SK-N-SH (cell line): ENCODE measurements at regions not wholly inside any gene's neighbourhood (a gene's known extent, or its start where the extent isn't known, plus 50 kb on each side); places are given as distances from the start of the nearest gene placed in this dataset.

Source experiments
- CTCF ChIA-PET: fragments of 300-600, 350-600 bp; formaldehyde crosslinking; extraction: SDS; loops from one replicate; lab custom pipeline; 2021; lab: Yijun Ruan, JAX
- POLR2A ChIA-PET: fragments of 350-600 bp; sonication (Branson Sonifier 250); formaldehyde crosslinking; extraction: SDS; loops from one replicate; lab custom pipeline; 2020; ENCODE audit warnings: antibody characterized with exemption, inconsistent platforms; lab: Yijun Ruan, JAX
- DNase-seq: peaks from one replicate; pipeline ENCODE4 v3.0.0; 2012
- H2AFZ ChIP-seq: fragments of 200-600 bp; sonication (generic); 2 replicates; pipeline ENCODE4 v1.8.1; 2016; ENCODE audit warnings: antibody characterized with exemption, mild to moderate bottlenecking, low read depth
- H3F3A ChIP-seq: fragments of 200-600 bp; sonication (generic); replicated peaks from 2 replicates; pipeline ENCODE3; 2016; ENCODE audit warnings: antibody characterized with exemption, mild to moderate bottlenecking; ENCODE audit not compliant: insufficient read depth
- H3K27ac ChIP-seq, 2 experiments: fragments of 200-500 bp in 1 of 2; fragments of 200-600 bp in 1 of 2; sonication (Bioruptor generic) in 1 of 2; sonication (generic), shearing (Covaris generic) in 1 of 2; 2 replicates each; pipeline versions ENCODE4 v1.5.1 to v1.6.1; 2014 to 2016; ENCODE audit warnings: low read depth in 2 of 2, inconsistent platforms in 1 of 2, low read length in 1 of 2, mild to moderate bottlenecking in 1 of 2, mixed read lengths in 1 of 2
- H3K27me3 ChIP-seq: fragments of 200-600 bp; sonication (generic), shearing (Covaris generic); 2 replicates; pipeline ENCODE4 v1.6.1; 2016; ENCODE audit warnings: mixed run types; ENCODE audit not compliant: insufficient read depth
- H3K36me3 ChIP-seq, 2 experiments: fragments of 200-500 bp in 1 of 2; fragments of 200-600 bp in 1 of 2; sonication (Bioruptor generic) in 1 of 2; sonication (generic) in 1 of 2; replicated peaks in 1 of 2; 2 replicates each; pipeline versions ENCODE3 to v1.5.1; 2014 to 2016; ENCODE audit warnings: low read length in 1 of 2, mild to moderate bottlenecking in 1 of 2; ENCODE audit not compliant: insufficient read depth in 2 of 2, control insufficient read depth in 1 of 2
- H3K4me1 ChIP-seq, 2 experiments: fragments of 200-500 bp in 1 of 2; fragments of 200-600 bp in 1 of 2; sonication (Bioruptor generic) in 1 of 2; sonication (generic), shearing (Covaris generic) in 1 of 2; 2 replicates each; pipeline versions ENCODE4 v1.5.1 to v1.6.1; 2014 to 2016; ENCODE audit warnings: low read depth in 1 of 2, low read length in 1 of 2, mixed run types in 1 of 2; ENCODE audit not compliant: insufficient read depth in 2 of 2, control insufficient read depth in 1 of 2
- H3K4me2 ChIP-seq: fragments of 200-600 bp; sonication (generic), shearing (Covaris generic); 2 replicates; pipeline ENCODE4 v1.6.1; 2017; ENCODE audit warnings: mixed run types
- H3K4me3 ChIP-seq, 2 experiments: fragments of 200-500 bp in 1 of 2; fragments of 200-600 bp in 1 of 2; sonication (Bioruptor generic) in 1 of 2; sonication (generic), shearing (Covaris generic) in 1 of 2; 2 replicates each; pipeline versions ENCODE4 v1.5.1 to v1.8.1; 2014 to 2016; ENCODE audit warnings: low read depth in 2 of 2, inconsistent platforms in 1 of 2, low read length in 1 of 2, mild to moderate bottlenecking in 1 of 2, mixed read lengths in 1 of 2, moderate library complexity in 1 of 2
- H3K79me2 ChIP-seq: fragments of 200-600 bp; sonication (generic); 2 replicates; pipeline ENCODE4 v1.8.1; 2017; ENCODE audit warnings: mild to moderate bottlenecking; ENCODE audit not compliant: insufficient read depth
- H3K9ac ChIP-seq: fragments of 200-600 bp; sonication (generic); 2 replicates; pipeline ENCODE4 v1.6.1; 2017; ENCODE audit warnings: mixed run types
- H3K9me2 ChIP-seq: fragments of 200-600 bp; sonication (generic); 2 replicates; pipeline ENCODE4 v1.6.1; 2017; ENCODE audit warnings: mixed run types
- H3K9me3 ChIP-seq: fragments of 200-600 bp; sonication (generic); 2 replicates; pipeline ENCODE4 v1.6.1; 2017; ENCODE audit warnings: mixed run types, mild to moderate bottlenecking, moderate library complexity
- H4K20me1 ChIP-seq: fragments of 200-600 bp; sonication (generic); 2 replicates; pipeline ENCODE4 v1.6.1; 2017; ENCODE audit warnings: mild to moderate bottlenecking, mixed run types; ENCODE audit not compliant: insufficient read depth
- ELF1 ChIP-seq: IDR thresholded peaks from 2 replicates; pipeline ENCODE4 v1.4.0; 2012
- FOSL2 ChIP-seq: IDR thresholded peaks from 2 replicates; pipeline ENCODE4 v1.4.0; 2012; ENCODE audit warnings: low read depth, mild to moderate bottlenecking, moderate library complexity, borderline replicate concordance
- FOXJ3 ChIP-seq: sonication (generic); formaldehyde crosslinking; IDR thresholded peaks from 2 replicates; pipeline ENCODE4 v1.5.1; 2020; ENCODE audit warnings: mild to moderate bottlenecking, missing genetic modification reagents
- GATA2 ChIP-seq: sonication (generic); formaldehyde crosslinking; IDR thresholded peaks from 2 replicates; pipeline ENCODE4 v1.5.0; 2020; ENCODE audit warnings: mild to moderate bottlenecking, missing genetic modification reagents
- MEF2A ChIP-seq: IDR thresholded peaks from 2 replicates; pipeline ENCODE4 v1.4.0; 2012; ENCODE audit warnings: low read depth, borderline replicate concordance
- MXI1 ChIP-seq: IDR thresholded peaks from 2 replicates; pipeline ENCODE4 v1.6.1; 2012; ENCODE audit warnings: mild to moderate bottlenecking, low read depth, low read length, improper control_type of control experiment
- NRF1 ChIP-seq: IDR thresholded peaks from 2 replicates; pipeline ENCODE4 v1.6.1; 2012; ENCODE audit warnings: low read depth, mild to moderate bottlenecking, low read length
- RCOR1 ChIP-seq: fragments of 150-350 bp; IDR thresholded peaks from 2 replicates; pipeline ENCODE4 v1.6.1; 2017; ENCODE audit warnings: antibody characterized with exemption, low read length
- TAF1 ChIP-seq: IDR thresholded peaks from 2 replicates; pipeline ENCODE4 v1.6.1; 2012; ENCODE audit warnings: low read depth, mild to moderate bottlenecking, low read length, moderate library complexity, borderline replicate concordance
- TCF12 ChIP-seq: IDR thresholded peaks from 2 replicates; pipeline ENCODE4 v1.4.0; 2012
- YY1 ChIP-seq: IDR thresholded peaks from 2 replicates; pipeline ENCODE4 v1.4.0; 2012; ENCODE audit warnings: low read depth, mild to moderate bottlenecking
- WGBS: methylation state at CpG from one replicate; pipeline ENCODE4 v1.1.6; 2017; ENCODE audit warnings: low lambda C conversion rate; 5-methylcytosine and 5-hydroxymethylcytosine counted together
- TF ChIP-seq, protein P1 (sequence below): fragments of 150-350 bp; IDR thresholded peaks from 2 replicates; pipeline ENCODE4 v1.6.1; 2017; ENCODE audit warnings: antibody characterized with exemption, low read length, low read depth, borderline replicate concordance
- TF ChIP-seq, protein P2 (sequence below): fragments of 150-350 bp; IDR thresholded peaks from 2 replicates; pipeline ENCODE4 v1.6.1; 2016; ENCODE audit warnings: mild to moderate bottlenecking, low read depth, low read length
- TF ChIP-seq, protein P3 (sequence below): IDR thresholded peaks from 2 replicates; pipeline ENCODE4 v1.4.0; 2012; ENCODE audit warnings: low read depth, borderline replicate concordance
- TF ChIP-seq, protein P4 (sequence below): IDR thresholded peaks from 2 replicates; pipeline ENCODE4 v1.4.0; 2012; ENCODE audit warnings: low read depth

DNA sequence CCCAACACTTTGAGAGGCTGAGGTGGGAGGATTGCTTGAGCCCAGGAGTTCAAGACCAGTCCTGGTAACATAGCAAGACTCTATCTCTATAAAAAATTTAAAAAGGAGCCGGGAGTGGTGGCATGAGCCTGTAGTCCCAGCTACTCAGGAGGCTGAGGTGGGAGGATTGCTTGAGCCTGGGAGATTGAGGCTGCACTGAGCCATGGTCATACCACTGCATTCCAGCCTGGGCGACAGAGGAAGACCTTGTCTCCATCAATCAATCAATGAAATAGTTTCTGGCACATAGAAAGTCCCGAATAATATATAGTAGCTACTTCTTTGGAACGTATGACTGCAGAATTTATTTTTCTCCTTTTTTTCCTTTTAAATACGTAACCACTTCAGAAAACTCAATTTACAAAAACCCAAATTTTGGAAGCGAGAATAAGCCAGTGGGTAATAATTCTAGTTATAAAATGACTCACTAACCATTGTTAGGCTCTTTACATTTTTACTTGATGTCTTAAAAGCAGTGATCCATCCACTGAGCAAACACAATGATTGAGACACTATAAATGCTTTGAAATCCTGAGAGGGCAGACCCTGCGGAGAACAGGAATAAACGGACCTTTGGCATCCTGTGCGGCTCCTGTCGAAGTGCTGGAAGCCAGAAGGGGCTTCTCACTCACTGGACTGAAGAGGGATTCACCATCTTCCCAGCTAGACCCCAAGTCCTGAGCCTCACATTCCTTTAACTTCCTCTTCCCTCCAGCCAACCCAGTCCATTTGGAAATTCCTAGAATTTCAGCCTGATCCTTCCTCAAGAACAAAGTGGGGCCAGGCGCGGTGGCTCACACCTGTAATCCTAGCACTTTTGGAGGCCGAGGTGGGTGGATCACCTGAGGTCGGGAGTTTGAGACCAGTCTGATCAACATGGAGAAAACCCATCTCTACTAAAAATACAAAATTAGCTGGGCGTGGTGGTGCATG is 68.4 kb upstream of the MFGE8 start:
- H3K27me3 ChIP-seq: no peaks in the 10 kb centered on the region
- no peaks in the 10 kb centered on the region for H3K36me3 ChIP-seq
- TF ChIP-seq TCF12 (no peak), MEF2A (no peak), TAF1 (no peak), GATA2 (CRISPR knock-in tag) (no peak), ELF1 (no peak), MXI1 (no peak), FOXJ3 (CRISPR knock-in tag) (no peak), RCOR1 (no peak), NRF1 (no peak), YY1 (no peak), FOSL2 (no peak)
- TF ChIP-seq, protein P1, sequence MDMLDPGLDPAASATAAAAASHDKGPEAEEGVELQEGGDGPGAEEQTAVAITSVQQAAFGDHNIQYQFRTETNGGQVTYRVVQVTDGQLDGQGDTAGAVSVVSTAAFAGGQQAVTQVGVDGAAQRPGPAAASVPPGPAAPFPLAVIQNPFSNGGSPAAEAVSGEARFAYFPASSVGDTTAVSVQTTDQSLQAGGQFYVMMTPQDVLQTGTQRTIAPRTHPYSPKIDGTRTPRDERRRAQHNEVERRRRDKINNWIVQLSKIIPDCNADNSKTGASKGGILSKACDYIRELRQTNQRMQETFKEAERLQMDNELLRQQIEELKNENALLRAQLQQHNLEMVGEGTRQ: no peak
- TF ChIP-seq, protein P2, sequence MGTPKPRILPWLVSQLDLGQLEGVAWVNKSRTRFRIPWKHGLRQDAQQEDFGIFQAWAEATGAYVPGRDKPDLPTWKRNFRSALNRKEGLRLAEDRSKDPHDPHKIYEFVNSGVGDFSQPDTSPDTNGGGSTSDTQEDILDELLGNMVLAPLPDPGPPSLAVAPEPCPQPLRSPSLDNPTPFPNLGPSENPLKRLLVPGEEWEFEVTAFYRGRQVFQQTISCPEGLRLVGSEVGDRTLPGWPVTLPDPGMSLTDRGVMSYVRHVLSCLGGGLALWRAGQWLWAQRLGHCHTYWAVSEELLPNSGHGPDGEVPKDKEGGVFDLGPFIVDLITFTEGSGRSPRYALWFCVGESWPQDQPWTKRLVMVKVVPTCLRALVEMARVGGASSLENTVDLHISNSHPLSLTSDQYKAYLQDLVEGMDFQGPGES: no peak
- TF ChIP-seq, protein P3, sequence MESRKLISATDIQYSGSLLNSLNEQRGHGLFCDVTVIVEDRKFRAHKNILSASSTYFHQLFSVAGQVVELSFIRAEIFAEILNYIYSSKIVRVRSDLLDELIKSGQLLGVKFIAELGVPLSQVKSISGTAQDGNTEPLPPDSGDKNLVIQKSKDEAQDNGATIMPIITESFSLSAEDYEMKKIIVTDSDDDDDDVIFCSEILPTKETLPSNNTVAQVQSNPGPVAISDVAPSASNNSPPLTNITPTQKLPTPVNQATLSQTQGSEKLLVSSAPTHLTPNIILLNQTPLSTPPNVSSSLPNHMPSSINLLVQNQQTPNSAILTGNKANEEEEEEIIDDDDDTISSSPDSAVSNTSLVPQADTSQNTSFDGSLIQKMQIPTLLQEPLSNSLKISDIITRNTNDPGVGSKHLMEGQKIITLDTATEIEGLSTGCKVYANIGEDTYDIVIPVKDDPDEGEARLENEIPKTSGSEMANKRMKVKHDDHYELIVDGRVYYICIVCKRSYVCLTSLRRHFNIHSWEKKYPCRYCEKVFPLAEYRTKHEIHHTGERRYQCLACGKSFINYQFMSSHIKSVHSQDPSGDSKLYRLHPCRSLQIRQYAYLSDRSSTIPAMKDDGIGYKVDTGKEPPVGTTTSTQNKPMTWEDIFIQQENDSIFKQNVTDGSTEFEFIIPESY: no peak
- TF ChIP-seq, protein P4, sequence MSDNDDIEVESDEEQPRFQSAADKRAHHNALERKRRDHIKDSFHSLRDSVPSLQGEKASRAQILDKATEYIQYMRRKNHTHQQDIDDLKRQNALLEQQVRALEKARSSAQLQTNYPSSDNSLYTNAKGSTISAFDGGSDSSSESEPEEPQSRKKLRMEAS: no peak
- no peak overlapping the region; the same call in 1 of the 2 replicates for H2AFZ ChIP-seq
- no peaks in the 10 kb centered on the region for H3F3A ChIP-seq
- no peaks in the 10 kb centered on the region for H3K9me3 ChIP-seq
- no peak overlapping the region for H3K4me3 ChIP-seq
- no peak overlapping the region for H3K4me2 ChIP-seq
- H3K9ac ChIP-seq: no peak overlapping the region
- ChIA-PET CTCF (interaction anchor here (1.2 to 1.5 kb wide), 3 partner anchors 75 to 196 kb away, joined by 3 to 6 read pairs (median 3); no protein-coding TSS in a partner anchor), POLR2A (no interaction called here)
- H3K79me2 ChIP-seq: no peaks in the 10 kb centered on the region
- no peaks in the 10 kb centered on the region; a peak in 1 of 4 replicates for H3K4me1 ChIP-seq
- H3K27ac ChIP-seq: no peak overlapping the region
- H3K9me2 ChIP-seq: no peaks in the 10 kb centered on the region
- WGBS: 66% methylated on average over 14 of the region's 15 CpGs
- H4K20me1 ChIP-seq: no peaks in the 10 kb centered on the region
- no peak for DNase-seq
